Suprapubic skin (tissue), 4 donors: ENCODE measurements at regions not wholly inside any gene's neighbourhood (a gene's known extent, or its start where the extent isn't known, plus 50 kb on each side); places are given as distances from the start of the nearest gene placed in this dataset.

Experiments used
- DNase-seq, 2 donors: peaks; one replicate each; pipeline ENCODE4 v3.0.0-alpha.2; 2019; ENCODE audit warnings: low spot score in 2 of 2
- H3K27ac ChIP-seq: fragments of 200-600 bp; sonication (generic); one replicate; pipeline ENCODE4 v1.5.1; 2019
- H3K27me3 ChIP-seq: fragments of 200-600 bp; sonication (generic); one replicate; pipeline ENCODE4 v1.5.1; 2019
- H3K36me3 ChIP-seq: fragments of 200-600 bp; sonication (generic); one replicate; pipeline ENCODE4 v1.5.1; 2019
- H3K4me1 ChIP-seq: fragments of 200-600 bp; sonication (generic); one replicate; pipeline ENCODE4 v1.5.1; 2019
- H3K4me3 ChIP-seq: fragments of 200-600 bp; sonication (generic); one replicate; pipeline ENCODE4 v1.5.1; 2019; ENCODE audit warnings: mild to moderate bottlenecking
- H3K9me3 ChIP-seq: fragments of 200-600 bp; sonication (generic); one replicate; pipeline ENCODE4 v1.5.1; 2019
- EP300 ChIP-seq: sonication (generic); formaldehyde crosslinking; IDR thresholded peaks from one replicate; pipeline ENCODE4 v1.6.1; 2017; ENCODE audit warnings: antibody characterized with exemption
- POLR2A ChIP-seq, 2 donors: fragments of 450-650 bp; IDR thresholded peaks; one replicate each; pipeline ENCODE4 v1.6.1; 2017; ENCODE audit warnings: antibody characterized with exemption in 2 of 2, mild to moderate bottlenecking in 2 of 2, moderate library complexity in 2 of 2
- POLR2AphosphoS5 ChIP-seq, 3 donors: sonication (generic); formaldehyde crosslinking; IDR thresholded peaks; one replicate each; pipeline ENCODE4 v1.6.1; 2017; ENCODE audit warnings: antibody characterized with exemption in 3 of 3
- WGBS: methylation state at CpG from one replicate; pipeline ENCODE4 v1.1.5; 2018; 5-methylcytosine and 5-hydroxymethylcytosine counted together
- TF ChIP-seq, protein P1 (sequence below), 2 donors: fragments of 200-600 bp in 1 of 2; fragments of 450-650 bp in 1 of 2; sonication (generic) in 1 of 2; IDR thresholded peaks; one replicate each; pipeline ENCODE4 v1.5.1; 2016 to 2019; ENCODE audit warnings: antibody characterized with exemption in 2 of 2, mild to moderate bottlenecking in 1 of 2, moderate library complexity in 1 of 2

- H3K9me3 ChIP-seq: no peaks in the 10 kb centered on the region
- no peak overlapping the region for H3K4me3 ChIP-seq
- no peaks in the 10 kb centered on the region for H3K36me3 ChIP-seq
- peaks cover 4% of the 10 kb centered on the region for H3K27me3 ChIP-seq
- WGBS: 89% methylated on average over 2 of the region's 2 CpGs
- DNase-seq: no peak
- no peak for TF ChIP-seq POLR2A (IDR thresholded peaks at IDR 0.05)
- TF ChIP-seq EP300: no peak
- TF ChIP-seq, protein P1, sequence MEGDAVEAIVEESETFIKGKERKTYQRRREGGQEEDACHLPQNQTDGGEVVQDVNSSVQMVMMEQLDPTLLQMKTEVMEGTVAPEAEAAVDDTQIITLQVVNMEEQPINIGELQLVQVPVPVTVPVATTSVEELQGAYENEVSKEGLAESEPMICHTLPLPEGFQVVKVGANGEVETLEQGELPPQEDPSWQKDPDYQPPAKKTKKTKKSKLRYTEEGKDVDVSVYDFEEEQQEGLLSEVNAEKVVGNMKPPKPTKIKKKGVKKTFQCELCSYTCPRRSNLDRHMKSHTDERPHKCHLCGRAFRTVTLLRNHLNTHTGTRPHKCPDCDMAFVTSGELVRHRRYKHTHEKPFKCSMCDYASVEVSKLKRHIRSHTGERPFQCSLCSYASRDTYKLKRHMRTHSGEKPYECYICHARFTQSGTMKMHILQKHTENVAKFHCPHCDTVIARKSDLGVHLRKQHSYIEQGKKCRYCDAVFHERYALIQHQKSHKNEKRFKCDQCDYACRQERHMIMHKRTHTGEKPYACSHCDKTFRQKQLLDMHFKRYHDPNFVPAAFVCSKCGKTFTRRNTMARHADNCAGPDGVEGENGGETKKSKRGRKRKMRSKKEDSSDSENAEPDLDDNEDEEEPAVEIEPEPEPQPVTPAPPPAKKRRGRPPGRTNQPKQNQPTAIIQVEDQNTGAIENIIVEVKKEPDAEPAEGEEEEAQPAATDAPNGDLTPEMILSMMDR (IDR thresholded peaks at IDR 0.05): no peak
- TF ChIP-seq POLR2AphosphoS5 (IDR thresholded peaks at IDR 0.05): no peak
- no peaks in the 10 kb centered on the region for H3K4me1 ChIP-seq
- no peak overlapping the region for H3K27ac ChIP-seq
Measured at GRCh38 chr7:27339478-27339877, 96.9 kb downstream of the EVX1 start.

DNA sequence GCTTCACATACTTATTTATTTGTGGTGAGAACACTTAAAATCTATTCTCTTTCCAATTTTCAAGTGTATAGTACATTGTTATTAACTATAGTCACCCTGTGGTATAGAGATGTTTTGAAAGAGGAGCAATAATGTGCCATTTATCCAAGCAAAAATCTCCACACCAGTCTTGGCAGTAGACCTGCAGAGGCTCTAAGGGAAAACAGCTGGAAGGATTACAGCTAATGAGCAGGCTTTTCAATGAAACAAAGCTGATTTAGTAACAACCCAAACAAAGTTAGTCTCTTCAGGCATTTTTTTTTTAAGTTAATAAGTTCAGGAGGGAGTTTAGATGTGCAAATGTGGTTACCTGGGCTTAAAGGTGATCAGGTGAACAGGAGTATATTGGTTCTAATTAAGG is 101.9 kb downstream of the EVX1 start:
- H3K9me3 ChIP-seq: no peaks in the 10 kb centered on the region
- TF ChIP-seq POLR2AphosphoS5 (IDR thresholded peaks at IDR 0.05): no peak
- TF ChIP-seq EP300: no peak
- TF ChIP-seq, protein P1 (IDR thresholded peaks at IDR 0.05): no peak
- TF ChIP-seq POLR2A (IDR thresholded peaks at IDR 0.05): no peak
- peaks cover 4% of the 10 kb centered on the region for H3K4me1 ChIP-seq
- H3K27ac ChIP-seq: no peak overlapping the region
- H3K4me3 ChIP-seq: no peak overlapping the region
- no peak for DNase-seq
- no peaks in the 10 kb centered on the region for H3K36me3 ChIP-seq
- peaks cover 16% of the 10 kb centered on the region for H3K27me3 ChIP-seq

DNA sequence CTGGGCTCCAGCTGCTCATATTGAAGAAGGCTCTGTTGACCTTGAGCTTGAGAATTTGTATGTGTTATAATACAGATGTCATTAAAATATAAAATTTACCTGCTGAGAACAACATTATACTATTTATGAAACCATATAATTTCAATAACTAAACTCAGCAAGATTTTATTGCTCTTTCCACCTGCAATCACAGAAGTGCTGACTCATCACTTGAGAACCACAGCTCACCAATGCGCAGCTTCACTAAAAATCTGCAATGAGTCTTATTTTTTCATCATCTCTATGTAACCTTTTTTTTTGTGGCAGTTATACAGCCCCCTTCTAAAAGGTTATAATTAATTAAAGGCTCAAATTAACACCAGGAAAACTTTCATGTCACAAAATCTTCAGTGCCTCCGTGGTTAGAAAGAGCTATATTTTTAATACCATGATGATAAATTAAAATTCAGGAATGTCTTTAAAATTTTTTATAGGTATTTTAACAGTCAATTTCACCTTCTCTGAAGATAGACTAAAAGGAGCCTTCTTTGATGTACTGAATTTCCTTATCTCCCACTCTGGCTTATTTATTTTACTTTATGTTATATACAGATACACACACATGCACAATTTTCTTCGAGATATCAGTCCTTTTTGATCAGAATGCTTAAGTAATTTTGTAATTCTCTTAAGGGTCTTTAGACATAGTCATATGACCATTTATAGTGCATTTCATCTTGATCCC is 102.7 kb downstream of the EVX1 start:
- 77% methylated on average over 3 of the region's 3 CpGs for WGBS
- Histone ChIP-seq H3K4me1 (peaks cover 4% of the 10 kb centered on the region), H3K27me3 (peaks cover 16% of the 10 kb centered on the region), H3K27ac (no peak overlapping the region), H3K9me3 (no peaks in the 10 kb centered on the region), H3K4me3 (no peak overlapping the region), H3K36me3 (no peaks in the 10 kb centered on the region)
- TF ChIP-seq POLR2A (IDR thresholded peaks at IDR 0.05) (no peak), EP300 (no peak), POLR2AphosphoS5 (IDR thresholded peaks at IDR 0.05) (no peak)
- TF ChIP-seq, protein P1 (IDR thresholded peaks at IDR 0.05): no peak
- DNase-seq: no peak

- Histone ChIP-seq H3K27ac (no peak overlapping the region), H3K9me3 (no peaks in the 10 kb centered on the region), H3K27me3 (peaks cover 16% of the 10 kb centered on the region), H3K4me3 (no peak overlapping the region), H3K36me3 (no peaks in the 10 kb centered on the region), H3K4me1 (peaks cover 4% of the 10 kb centered on the region)
- 77% methylated on average over 8 of the region's 8 CpGs for WGBS
- no peak for DNase-seq
- TF ChIP-seq POLR2AphosphoS5 (IDR thresholded peaks at IDR 0.05) (no peak), EP300 (no peak), POLR2A (IDR thresholded peaks at IDR 0.05) (no peak)
- TF ChIP-seq, protein P1 (IDR thresholded peaks at IDR 0.05): no peak
Measured at GRCh38 chr7:27345997-27346396, 103.4 kb downstream of the EVX1 start.

- 34% methylated on average over 10 of the region's 10 CpGs for WGBS
- H3K4me1 ChIP-seq: peaks cover 4% of the 10 kb centered on the region
- H3K27ac ChIP-seq: no peak overlapping the region
- H3K27me3 ChIP-seq: peaks cover 16% of the 10 kb centered on the region
- H3K9me3 ChIP-seq: no peaks in the 10 kb centered on the region
- no peak for DNase-seq
- TF ChIP-seq, protein P1 (IDR thresholded peaks at IDR 0.05): no peak
- TF ChIP-seq POLR2AphosphoS5 (IDR thresholded peaks at IDR 0.05): no peak
- H3K36me3 ChIP-seq: no peaks in the 10 kb centered on the region
- no peak overlapping the region for H3K4me3 ChIP-seq
Measured at GRCh38 chr7:27346531-27347275, 104.1 kb downstream of the EVX1 start.
